GM18907 (cell line): ENCODE measurements at regions not wholly inside any gene's neighbourhood (a gene's known extent, or its start where the extent isn't known, plus 50 kb on each side); places are given as distances from the start of the nearest gene placed in this dataset.
"Not testable (repeated sequence)": the region's sequence is repeated elsewhere in the genome, so short reads cannot be mapped to it uniquely, and the experiment has no call there.

Experiments used
- ATAC-seq: cut with Tn5 transposase; IDR thresholded peaks from one replicate; pipeline ENCODE4 v1.9.1; 2021; ENCODE audit warnings: mild to moderate bottlenecking, moderate library complexity; ENCODE audit not compliant: unreplicated experiment

DNA sequence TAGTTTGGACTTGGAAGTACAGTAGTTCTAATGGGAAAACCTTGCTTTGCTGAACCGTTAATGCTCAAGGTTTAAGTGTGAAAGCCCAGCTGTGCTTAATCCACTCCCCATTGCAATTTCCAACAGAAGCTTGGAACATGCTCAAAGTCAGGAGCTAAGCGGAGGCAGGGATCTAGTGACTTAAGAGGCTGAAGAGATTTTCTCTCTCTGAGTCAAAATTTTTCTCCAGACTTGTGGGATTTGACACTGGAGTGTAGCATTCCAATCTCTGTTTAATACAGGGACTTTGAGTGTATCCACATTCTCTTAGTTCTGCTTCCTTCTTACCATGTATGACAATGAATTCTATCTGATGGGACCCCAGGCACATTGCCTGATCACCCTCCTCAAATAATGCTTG lies 471.8 kb downstream of the KIF4B start:
- ATAC-seq, result no peak

DNA sequence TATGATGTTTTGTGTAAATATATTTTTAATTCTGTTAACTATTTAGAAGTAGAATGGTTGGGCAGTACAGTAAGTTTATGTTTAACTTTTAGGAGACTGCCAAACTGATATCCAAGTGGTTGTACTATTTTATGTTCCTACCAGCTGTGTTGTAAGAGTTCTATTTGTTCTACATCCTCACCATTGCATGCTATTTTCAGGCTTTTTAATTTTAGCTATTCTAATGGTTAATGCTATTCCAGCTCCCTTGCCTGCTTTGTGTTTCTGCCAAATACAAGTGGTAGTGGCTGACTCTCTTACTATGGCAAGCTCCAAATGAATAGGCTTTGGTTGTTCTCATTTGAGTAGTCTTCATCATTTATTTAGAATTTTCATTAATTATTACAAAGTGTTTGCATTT lies 476.4 kb downstream of the KIF4B start:
- ATAC-seq, result no peak

DNA sequence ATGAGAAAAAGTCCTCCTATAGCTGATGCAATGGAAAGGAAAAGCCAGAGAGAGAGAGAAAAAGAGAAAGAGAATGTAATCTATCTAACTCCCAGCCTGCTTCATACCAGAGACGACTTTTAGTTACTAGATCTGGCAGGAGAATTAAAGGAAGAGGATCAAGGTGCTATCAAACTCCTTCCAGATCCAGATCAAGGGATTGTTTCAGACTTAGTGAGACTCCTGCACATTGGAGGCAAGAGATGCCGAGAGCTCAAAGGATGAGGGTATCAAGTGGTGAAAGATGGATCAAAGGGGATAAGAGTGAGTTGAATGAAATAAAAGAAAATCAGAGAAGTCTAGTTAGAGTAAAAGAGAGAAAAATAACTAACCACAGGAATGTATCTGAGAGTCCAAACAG lies 478.6 kb downstream of the KIF4B start:
- ATAC-seq, result no peak

DNA sequence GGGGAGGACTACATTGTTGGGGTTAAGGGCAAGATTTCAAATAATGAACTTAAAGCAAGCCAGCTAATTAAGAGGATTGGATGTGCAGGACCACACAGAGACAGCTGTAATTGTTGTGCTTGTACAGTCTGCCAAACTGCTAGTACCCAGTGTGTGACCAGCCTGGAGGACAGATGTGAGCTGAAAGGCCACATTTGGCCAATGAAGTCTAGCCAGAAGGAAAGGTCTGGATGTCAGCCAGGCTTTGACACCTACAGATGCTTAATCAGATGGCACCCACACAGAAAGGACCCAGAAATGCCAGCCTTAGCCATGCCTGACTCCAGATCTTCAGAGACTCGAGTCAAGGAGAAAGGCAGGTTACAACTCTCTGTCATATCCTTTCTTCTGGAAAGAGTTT lies 491.1 kb downstream of the KIF4B start:
- no peak for ATAC-seq

DNA sequence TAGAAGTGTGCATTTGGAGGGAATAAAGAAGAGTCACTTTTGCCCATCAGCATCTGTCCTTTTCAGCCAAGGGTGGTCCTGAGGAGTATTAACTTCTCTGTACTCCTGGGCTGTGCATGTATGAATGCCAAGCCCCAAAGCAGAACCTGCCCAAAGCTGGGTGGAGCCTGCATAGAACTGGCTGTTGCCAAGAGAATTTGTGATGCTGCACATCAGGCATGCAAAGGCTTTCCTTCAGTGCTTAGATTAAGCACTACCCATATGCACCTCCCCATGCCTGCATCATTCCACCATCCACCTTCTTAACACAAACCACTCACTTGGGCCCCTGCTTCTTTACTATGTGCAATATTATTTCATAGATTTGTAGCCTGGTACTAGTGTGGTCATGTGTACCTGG lies 493.8 kb downstream of the KIF4B start:
- ATAC-seq, result no peak

DNA sequence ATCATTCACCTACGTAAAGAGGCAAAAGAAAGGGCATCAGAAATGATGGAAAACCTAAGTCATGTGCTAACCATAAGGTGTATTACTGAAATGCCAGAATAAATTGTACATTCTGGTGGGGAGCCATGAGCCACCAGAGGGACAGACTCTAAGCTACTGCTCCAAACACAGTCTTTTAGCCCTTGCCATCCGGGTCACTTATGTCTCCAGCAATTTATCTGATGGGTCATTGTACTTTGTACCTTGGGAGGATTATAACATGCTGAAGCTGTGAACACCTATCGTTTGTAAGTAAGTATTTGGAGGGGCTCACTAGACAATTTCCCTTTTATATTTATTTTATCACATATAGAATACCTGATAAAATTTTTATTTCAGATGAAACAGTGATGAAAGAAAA lies 495.1 kb downstream of the KIF4B start:
- ATAC-seq, result no peak

DNA sequence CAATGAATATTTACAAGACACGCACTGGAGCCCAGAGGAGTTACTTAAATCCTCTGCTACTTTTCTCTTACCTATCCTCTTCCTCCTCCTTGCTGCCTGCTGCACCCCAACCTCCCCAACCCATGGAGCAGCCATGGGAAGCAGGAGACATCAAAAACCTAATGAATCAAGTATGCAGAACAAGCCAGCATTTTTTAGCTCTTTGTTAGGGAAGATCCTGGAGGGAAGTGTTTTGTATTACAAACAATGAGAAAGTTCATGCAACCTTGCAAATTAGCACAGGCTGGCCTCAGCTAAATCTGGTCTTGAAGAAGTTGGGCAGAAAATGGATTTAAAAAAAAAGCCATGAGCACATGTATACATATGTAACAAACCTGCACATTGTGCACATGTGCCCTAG lies 498.8 kb downstream of the KIF4B start:
- no peak for ATAC-seq

DNA sequence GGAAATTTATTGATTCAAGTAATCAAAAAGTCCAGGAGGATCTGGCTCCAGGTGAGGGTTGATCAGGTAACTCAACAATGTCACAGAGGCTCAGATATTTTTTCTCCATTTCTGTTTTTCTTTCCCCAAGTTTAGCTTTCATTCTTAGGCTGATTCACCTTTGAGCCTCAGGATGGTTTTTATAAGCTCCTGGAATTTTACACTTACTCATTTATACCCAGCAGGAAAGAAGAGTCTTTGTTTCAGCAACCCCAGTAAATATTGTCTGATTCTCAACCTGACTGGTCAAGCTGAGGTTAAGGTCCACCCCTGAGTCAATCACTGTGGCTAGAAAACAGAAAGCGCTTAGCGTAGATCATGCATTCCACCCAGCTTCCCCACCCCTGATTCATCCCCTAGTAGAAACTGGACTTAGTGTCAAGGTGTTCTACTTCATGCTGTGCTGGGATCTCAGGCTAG lies 500.6 kb downstream of the KIF4B start:
- no peak for ATAC-seq

DNA sequence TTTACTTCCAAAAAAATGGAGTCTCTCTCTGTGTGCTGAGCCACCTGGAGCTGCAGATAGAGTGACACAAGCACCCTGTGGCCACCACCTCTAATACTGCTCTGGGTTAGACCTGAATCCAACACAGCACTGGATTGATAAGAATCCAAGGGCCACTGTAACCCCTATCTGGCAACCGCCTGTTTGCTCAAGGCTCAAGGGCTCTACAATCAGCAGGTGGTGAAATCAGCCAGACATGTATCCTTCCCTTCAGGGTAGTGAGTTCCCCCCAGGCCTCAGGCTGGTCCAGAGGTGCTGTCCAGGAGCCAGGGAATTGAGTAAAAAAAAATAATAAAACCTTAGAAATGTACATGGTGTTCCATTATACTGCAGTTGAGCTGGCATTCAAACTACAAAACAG lies 509.0 kb downstream of the KIF4B start:
- no peak for ATAC-seq

DNA sequence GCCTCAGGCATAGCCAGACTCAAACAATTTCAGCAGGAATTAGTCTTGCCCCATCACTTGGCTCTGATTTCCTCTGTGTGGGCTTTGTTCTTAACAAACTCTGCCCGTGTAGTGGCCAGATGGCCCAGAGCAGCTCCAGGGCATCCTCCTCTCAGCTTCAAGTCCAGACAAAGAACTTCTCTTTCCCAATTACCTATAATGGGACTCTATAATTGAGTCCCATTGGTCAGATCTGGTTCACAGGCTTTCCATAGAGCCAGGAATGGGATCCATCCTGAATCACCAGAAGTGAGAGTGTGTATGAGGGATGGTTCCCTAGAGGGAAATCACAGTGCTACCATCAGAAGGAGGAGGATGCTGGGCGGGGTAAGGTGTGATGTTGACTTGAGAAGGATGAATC lies 515.8 kb downstream of the KIF4B start:
- no peak for ATAC-seq

DNA sequence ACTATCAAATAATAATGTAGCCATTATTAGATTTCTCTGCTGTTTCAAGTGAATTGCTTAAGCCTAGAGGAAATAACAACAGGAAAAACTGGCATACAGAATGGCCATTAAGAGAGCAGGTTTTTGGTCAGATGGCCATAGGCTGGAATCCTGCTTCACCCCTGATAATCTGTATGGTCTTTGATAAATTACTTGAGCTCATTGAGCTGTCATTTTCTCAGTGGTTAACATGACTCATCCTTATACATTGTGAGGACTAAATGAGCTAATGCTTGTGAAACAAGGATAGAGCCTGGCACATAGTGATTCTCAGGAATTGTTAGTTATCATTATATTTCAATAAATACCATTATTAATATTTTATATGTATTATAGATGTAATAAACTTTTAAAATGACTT lies 516.5 kb downstream of the KIF4B start:
- no peak for ATAC-seq

DNA sequence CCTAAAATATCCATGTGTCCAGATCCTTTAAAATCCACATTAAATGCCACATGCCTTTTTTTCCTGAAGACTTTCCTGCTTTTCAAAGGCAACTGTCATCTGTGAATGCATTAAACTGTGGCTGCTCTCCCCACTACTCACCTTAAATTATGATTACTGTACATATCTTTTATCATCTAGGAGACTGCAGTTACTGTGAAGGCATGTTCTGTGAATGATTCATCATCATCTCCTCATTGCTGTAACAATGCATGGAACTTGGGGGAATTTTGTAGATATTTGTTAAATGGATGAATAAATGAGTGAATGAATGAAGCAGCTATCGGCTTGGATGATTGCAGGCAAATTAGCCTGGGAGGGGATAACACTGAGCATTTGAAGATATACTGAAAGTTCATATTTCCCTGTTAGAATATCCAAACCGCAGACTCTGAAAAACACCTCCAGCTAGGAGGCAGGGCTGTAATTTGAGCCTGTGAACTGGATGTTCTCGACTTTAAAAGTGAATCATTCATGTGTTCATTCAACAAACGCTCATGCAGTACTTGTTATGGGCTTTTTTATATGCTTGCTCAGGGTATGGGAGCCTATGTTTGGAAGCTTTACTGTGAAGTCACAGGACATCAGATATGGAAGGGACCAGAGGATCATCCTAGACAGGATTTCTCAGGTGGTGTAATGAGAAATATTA lies 519.2 kb downstream of the KIF4B start:
- ATAC-seq, result no peak

DNA sequence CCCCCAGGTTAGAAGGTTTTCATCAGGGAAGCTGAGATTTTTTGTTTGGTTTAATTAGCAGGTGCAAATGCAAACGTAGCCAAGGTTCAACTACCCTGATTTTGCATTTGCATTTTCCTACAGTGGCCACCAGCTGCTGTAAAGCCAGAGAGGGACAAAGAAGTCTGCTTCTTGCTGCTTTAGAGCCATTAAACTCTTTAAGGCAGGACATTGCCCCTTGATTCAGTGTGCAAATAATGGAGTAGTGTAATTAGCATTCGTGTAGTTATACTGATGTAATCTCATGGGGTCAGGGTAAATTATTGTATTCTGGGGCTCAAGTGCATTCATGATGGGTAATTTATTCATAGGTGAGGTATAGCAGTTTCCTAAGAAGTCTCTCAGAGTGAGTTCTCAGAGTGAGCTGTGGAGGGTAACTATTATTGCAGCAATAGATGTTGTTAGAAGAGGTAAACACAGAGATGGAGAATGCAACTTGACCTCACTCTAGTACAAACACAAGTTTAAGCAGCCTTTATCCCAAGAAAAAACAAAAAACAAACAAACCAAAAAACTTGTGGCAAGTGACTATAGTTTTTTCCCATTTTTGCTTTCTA lies 526.5 kb downstream of the KIF4B start:
- no peak for ATAC-seq

DNA sequence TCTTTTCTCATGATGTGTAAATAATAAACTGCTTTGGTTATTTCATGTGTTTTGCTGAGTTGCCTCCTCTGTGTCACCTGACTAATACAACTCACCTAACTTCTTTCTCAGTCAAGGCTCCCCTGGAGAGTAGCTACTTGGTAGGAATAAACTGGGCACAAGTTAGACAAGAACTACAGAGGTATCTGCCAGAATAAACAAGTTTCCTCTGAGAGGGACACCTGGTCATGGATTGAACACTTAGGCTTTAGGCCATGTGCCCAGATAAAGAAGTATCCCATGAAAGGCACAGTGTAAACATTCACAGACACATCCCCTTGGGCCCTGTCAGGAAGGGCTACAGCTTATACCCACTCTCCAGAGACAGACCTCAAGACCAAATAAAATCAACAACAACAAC lies 532.5 kb downstream of the KIF4B start:
- no peak for ATAC-seq

DNA sequence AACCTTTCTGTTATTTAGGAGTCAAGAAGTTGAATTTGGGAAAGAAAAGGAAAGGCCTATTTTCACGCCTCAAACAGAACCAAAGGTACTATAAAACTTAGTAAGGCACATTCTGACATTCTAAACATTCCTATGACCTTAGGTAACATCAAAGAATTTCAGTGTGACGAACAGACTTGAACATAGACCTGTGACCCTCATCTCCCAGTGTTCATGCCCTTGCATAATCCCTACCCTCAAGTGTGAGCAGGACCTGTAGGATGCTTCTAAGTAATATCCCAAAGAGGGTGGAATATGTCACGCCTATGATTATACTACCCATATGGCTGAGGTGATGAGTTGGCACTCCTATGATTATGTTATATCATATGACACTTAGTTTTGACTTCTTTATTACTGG lies 540.9 kb downstream of the KIF4B start:
- no peak for ATAC-seq

DNA sequence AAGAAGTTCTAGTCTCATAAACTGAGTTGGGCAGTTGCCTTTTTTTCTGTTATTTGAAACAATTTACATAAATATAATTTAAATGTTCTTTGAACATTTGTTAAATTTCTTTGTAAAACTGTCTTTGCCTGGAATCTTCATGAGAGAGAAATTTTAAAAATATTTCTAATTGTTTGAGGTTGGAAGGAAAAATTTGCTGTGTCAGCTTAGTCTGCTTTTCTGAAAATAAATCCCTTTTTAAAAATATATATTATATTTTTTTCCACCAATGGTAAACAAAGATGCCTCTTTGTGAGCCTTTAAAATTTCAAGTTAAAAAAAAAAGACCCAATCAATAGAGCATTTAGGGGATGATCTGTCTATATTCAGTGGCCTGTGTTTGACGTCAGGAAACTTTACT lies 542.7 kb downstream of the KIF4B start:
- ATAC-seq, result no peak

DNA sequence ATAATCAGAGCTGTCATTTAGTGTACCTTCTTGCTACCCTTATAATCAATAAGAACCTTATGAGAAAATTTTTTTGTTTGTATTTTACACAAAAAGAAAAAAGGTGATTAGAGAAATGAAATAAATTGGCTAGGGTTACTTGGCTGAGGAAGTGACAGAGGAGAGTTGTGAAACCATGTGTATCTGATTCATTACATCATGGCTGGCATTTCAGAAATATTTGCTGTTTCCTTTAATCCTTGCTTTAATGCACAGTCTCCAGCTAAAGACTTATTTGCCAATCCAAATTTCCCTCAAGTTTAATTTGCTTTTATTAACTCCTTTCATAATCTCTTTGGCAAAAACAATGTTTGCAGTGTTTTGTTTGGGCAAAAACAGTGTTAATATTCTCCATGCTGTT lies 543.1 kb downstream of the KIF4B start:
- no peak for ATAC-seq

DNA sequence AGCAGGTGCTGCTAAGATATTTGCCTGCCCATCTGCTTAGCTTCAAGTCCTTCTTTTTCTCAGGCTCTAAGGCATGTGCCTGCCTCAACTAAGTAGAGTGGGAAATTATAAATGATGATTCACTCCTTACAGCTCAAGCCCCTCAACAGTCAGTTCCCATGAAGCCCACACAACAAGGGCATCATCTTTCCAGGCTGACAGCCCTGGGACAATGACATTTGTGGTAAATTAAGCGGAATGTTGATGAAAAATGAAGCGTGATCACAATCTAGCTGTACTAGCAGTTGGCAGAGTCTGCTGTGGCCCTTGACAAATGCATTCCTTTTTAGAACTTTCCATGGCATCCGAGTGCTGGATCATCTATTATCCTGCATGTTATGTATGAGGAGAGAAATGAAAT lies 548.6 kb downstream of the KIF4B start:
- ATAC-seq, result no peak

DNA sequence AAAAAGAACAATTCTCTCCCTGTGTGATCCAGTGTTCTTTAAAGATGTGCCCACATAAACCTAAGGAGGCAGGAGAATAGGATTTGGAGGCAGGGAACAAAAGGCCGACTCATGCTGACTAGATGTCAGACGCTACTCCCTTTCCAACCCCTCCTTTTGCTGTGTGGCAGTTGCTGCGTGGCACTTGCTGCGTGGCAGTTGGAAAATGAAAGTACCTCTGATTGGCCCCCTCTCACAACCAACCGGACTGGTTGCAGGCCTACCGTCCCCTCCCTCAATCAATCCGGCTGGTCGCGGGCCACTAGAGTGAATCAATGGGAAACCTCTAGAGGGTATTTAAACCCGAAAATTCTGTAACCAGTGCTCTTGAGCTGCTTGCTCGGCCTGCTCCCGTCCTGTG lies 551.0 kb downstream of the KIF4B start:
- no peak for ATAC-seq

DNA sequence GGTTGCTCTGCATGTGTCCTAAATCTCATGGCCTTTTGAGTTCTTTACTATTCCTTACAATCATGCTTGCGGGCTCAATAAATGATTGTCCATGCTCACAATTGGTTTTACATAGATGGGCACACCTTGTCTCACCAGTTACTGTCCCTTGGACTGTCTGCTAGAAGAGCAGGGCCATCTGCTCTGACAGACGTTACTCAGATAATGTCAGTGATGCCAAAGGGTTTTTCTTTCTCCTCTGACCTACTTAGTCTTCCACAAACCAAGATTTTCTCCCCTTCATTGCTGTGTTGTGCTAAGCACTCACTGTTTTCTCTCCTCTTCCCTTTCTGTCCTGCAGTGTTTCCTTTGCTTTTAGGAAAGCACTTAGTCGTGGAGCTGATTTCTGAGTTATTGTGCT lies 562.3 kb downstream of the KIF4B start:
- ATAC-seq, result no peak

DNA sequence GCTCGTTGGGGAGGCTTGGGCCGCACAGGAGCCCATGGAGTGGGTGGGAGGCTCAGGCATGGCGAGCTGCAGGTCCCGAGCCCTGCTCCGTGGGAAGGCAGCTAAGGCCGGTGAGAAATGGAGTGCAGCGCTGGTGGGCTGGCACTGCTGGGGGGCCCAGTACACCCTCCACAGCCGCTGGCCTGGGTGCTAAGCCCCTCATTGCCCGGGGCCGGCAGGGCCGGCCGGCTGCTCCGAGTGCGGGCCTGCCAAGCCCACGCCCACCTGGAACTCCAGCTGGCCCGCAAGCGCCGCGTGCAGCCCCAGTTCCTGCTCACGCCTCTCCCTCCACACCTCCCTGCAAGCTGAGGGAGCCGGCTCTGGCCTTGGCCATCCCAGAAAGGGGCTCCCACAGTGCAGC lies 573.3 kb downstream of the KIF4B start:
- not testable (repeated sequence) for ATAC-seq

DNA sequence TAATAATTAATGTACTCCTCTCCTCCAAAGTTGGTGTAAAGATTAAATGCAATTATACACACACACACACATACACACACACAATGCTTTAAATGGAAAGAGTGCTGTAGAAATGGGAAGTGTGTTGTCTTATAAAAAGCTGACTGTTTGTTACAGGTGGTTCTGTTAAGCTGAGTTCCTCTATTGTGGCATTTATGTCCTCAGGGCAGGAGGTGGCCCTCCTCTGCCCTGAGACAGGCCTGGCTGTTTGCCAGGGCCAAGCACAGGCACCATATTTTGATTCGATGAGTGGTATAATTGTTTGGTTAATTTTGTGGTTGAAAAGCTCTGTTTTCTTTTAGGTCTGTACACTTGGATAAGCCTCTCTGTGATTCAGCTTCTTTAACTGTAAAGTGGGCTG lies 573.9 kb downstream of the KIF4B start:
- ATAC-seq, result no peak

DNA sequence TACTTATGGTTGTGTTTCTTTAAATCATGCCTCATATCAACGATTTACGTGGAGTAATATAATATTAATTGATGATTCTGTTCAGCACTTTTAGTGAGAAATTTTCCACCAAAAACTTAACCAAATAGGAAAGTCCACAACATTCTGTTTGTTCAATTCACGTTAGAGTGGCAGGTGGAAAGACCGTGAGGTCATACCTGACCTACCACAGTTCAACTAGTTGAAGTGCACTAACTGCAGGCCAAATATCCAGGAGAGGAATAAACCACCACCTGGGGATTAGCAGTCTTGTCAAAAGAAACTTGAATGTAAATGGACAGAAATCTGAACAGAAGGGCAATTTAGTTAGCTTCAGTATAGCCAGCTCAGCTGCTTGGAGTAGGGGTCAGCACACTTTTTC lies 577.7 kb downstream of the KIF4B start:
- ATAC-seq, result no peak
